SW 1271 (cell line): ENCODE measurements at regions not wholly inside any gene's neighbourhood (a gene's known extent, or its start where the extent isn't known, plus 50 kb on each side); places are given as distances from the start of the nearest gene placed in this dataset.

Experiments used
- DNase-seq, 2 experiments: peaks; one replicate each; lab custom pipeline; 2025; lab: John Stamatoyannopoulos, UW

DNA sequence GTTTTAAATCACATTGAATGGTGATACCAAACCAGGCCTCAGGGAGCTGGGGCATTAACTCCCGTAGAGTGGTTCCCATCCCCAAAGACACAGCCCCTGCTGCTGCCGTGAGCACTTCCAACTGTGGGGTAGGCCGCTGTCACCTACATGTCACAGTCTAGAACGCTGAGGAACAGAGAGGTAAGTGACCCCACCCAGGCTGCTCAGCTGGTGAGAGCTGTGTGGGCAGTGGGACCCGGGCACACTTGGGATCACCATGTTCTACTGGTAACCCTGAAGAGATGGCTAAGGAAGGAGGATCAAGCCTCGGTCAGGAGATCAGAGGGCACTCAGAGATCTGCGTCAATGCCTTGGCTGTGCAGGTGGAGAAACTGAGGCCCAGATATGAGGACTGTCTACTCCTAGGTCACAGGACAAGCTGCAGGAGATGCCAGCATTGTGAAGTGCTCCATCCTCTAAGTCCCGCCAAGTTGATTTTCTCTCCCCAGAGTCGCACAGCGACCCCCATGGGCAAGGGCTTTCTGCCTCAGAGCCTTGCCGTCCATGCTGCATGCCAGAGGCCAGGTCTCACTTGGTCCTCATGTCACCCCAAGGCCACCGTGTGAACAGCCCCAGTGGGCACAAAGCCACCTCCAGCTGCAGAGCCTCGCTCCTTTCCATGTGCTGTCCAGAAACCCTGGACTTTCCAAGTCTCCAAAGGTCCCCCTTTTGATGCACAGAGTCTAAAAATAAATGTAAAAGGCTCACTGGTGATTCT lies 144.2 kb upstream of the OTOS start:
- no peak for DNase-seq

DNA sequence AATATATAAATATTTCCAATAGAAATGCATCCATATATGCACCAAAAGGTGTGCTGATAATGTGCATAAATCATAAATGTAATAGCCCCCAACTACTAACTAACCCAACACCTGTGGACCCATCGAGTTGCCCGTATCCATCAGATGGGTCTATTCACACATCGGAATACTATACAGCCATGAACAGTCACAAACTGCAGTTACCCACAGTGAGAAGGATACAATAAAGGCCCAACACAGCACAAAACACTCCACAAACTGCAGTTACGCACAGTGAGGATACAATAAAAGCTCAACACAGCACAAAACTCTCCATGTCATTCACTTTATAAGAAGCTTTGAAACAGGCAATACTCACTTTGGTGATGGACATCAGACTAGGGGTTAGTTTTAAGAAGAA lies 145.3 kb upstream of the OTOS start:
- DNase-seq: no peak

DNA sequence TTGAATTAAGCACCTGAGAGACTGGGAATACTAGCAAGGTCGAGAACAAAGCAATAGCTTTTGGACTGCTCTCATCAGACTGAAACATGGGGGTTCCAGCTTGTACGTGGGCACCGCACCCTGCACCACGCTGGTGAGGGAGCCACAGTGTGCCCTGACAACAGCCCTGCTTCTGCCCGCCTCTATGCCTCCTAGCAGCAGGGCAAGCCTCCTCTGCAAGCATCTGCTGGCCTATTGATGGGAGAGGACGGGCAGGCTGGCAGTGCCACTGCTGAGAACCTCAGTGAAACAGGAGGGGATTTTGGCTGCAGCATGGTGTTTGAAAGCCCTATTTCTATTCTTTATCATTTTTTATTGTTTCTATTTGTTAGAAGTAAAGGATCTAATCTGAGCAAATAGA lies 146.1 kb upstream of the OTOS start:
- no peak for DNase-seq

DNA sequence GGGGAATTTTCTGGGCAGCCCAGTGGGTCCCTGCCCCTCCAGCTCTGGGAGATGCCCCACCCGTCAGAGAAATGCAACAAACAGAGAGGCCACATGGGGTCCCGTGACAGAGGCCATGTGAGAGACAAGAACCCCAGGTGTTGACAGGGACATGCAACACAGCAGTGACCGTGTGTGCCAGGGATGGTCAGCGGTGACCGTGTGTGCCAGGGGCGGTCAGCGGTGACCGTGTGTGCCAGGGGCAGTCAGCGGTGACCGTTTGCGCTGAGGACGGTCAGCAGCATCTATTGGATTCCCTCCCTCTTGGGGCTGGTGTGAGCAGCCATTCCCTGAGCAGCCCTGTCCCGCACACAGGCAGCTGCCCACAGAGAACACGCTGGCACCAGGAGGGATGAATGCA lies 146.6 kb upstream of the OTOS start:
- DNase-seq: no peak

DNA sequence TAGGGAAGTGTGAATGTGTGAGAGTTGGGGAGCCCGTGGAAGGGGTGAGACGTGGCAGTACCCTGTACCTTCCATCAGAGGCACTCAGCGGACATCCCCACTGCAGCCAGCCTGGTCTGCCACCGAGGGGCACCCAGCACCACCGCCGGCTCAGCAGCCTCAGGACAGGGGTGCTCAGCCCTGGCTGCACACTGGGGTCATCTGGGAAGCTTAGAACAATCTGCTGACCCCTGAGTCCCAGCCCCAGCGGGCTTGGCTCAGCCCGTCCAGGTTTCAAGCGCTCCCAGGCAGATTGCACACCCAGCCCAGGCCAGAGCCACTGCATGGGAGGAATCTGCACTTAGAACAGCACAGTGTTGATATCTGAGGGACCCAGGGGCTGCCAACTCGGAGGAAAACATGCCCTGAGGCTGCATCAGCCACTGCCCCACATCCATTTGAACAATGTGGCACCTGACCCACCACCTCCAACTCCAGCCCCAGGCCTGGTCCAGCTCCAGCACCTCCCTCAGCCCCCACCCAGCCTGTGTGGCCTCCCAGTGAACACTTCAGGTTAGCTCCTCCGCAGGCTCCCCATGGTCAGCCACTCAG lies 147.1 kb upstream of the OTOS start:
- no peak for DNase-seq

DNA sequence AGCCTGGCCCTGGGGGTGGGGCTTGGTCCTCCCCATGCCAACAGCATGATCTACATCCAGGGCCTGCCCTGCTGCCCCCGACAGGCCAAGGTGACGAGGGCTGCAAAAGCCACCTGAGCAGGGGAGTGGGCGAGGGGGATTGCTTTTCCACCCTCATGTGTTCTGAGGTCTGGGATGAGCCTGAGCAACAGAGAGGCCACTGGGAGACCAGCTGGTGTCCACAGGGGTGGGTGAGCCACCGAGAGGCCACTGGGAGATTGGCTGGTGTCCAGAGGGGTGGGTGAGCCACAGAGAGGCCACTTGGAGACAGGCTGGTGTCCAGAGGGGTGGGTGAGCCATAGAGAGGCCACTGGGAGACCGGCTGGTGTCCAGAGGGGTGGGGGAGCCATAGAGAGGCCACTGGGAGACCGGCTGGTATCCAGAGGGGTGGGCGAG lies 147.4 kb upstream of the GPC1 start:
- DNase-seq: no peak

DNA sequence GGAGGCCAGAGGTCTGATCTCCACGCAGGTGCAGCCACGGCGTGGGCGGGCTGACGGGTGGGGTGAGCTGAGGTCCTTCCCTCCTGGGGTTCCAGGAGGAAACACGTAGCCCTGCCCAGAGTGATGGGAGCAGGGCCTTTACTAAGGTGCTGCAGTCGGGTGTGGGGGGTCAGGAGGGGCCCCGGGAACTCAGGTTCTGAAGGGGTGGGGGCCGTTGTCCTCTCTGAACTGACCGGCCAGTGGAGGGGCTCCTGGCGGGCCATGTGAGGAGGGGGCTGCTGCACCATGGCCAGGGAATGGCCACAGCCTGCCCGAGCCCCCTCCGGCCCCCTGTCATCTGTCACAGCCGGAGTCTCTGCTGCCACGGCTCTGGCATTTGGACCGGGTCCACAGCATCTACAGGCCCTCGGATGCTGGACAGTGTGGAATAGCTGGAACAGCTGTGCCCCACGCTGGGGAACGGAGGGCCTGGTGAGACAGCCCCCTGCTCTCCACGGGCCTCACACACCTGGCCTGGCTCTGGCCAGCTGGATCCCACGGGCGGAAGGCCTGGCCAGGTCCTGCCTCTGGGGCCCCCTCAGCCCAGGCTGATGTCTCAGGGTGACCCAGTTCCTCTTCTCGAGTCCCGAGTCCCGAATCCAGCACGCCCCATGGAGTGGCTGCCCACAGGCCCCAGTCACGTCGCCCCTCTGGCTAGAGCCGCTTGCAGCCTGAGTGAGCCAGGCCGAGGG lies 145.6 kb upstream of the GPC1 start:
- DNase-seq: no peak

DNA sequence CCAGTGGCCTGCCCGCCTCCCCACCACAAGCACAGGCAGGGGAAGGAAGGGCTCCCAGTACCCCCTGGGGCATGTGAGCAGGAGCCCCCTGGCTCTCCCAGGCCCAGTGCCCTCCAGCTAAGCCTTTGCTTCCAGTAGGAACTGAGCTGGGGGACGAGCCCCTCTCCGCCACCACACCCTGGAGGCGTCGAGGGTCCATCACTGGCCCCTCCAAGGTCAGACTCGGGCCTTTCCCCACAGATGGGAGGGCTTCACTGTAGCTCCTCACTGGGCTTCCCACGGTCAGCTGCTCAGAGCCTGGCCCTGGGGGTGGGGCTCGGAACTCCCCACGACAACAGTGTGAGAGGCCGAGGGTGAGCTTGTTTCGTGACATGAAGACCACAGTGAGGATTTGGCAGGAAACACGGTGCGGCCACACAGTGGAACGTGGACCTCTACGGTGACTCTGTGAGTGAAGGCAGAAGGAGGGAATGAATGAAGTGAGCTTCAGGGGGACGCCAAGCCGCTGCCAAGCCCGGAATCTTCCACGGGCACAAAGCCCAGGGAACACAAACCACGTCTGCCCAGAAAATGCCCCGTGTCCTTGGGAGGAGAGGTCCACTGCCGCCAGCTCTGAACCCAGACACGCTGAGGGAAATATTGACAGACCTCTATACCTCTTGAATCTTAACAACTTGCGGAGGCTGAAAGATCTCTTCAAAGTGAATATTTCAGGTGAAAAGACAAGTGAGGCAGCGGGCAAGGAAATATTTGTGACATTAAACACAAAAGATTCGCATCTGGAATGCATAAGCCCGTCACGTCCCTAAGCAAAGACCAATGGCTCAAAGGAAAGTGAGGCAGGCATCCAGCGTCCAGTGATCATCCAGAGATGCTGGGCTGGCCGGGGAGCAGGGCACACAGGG lies 144.8 kb upstream of the GPC1 start:
- no peak for DNase-seq

DNA sequence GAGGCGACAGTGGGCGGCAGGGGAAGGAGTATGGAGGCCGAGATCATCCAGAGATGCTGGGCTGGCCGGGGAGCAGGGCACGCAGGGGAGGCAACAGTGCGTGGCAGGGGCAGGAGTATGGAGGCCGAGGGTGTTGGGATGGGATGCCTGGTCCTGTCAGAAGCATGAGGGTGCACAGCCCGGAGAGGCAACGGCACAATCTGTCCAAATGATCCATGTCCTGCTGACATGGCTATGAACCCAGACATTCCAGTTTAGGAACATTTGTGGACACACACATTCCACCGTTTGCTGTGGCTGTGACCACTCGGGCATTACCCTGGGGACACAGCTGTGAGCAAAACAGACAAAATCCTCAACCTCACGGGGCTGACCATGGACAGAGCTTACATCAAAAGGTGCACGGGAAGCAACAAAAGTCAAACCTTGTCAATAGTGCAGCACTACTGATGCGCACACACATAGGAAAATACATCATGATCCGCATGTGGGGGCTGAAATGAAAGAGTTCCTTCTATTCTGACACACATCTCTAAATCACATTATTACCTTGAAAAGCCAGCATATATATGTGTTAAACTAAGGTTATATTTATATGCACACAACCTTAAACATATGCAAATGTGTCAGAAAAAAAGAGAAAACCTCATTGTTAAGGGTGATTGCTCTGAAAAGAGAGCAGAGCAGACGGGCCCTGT lies 144.0 kb upstream of the GPC1 start:
- no peak for DNase-seq

DNA sequence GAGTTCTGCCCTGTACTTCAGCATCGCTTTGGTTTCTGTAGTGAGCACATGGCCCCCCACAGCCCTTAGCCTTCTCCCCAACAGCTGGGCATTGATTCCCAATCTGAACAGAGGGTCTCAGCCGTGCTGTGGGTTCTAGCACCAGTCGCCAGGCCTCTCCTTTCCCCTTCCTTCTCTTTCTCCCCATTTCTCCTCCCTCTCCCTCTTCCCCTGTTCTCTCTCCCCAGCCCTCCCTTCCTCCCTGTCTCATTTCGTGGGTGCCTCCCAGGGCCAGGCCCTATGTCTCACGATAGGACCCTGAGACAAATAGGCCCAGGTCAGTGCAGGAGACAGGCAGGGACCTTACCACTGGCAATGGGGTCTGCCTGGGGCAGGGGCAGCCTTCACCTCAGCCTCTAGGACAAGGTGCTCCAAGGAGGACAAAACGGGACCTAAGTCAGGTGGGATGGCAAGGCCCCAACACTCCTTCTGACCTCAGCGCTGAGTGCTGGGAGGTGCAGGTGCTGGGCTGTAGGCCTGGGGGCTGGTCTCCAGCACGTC lies 143.4 kb upstream of the GPC1 start:
- DNase-seq: no peak

DNA sequence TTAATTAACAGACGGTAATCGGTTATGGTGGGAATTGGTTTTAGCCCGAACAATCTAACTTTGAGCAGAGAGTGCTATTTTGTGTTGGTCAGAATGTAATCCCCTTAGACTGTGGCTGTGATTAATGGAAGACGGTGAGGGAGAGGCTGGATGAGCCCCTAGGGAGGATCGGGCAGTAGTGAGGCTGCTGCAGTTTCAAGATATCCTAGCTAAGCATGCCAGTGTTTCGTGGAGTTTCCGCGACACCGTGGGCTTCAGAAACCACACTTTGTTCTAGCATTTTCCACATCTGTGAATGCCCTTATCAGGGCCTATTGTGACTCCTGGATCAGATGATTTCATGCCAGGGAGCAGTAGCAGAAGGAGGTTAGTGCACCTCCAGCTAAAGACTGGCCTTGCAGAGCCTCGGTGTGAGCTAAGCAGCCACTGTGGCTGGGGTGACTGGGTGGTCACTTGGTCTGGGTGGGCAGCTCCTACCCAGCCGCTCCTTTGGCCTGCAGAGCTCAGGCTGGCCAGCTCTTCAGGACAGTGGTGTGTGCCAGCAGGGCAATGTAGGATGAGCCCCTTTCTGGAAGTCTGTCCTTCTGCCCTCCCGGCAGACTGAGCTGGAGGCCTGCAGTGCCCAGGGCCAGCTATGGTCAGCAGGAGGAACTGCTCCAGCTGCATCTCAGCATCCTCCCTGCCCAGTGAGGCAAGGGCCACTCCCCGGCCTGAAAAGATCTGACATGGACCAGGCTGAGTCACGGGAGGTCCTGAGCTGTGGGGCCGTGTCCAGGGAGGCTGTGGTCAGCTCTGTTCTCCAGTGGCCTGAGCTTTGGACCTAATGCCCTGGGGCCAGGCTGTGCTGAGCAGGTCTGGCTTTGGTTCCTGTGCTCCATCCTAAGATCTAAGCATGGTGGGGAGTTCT lies 142.6 kb upstream of the GPC1 start:
- DNase-seq: no peak

DNA sequence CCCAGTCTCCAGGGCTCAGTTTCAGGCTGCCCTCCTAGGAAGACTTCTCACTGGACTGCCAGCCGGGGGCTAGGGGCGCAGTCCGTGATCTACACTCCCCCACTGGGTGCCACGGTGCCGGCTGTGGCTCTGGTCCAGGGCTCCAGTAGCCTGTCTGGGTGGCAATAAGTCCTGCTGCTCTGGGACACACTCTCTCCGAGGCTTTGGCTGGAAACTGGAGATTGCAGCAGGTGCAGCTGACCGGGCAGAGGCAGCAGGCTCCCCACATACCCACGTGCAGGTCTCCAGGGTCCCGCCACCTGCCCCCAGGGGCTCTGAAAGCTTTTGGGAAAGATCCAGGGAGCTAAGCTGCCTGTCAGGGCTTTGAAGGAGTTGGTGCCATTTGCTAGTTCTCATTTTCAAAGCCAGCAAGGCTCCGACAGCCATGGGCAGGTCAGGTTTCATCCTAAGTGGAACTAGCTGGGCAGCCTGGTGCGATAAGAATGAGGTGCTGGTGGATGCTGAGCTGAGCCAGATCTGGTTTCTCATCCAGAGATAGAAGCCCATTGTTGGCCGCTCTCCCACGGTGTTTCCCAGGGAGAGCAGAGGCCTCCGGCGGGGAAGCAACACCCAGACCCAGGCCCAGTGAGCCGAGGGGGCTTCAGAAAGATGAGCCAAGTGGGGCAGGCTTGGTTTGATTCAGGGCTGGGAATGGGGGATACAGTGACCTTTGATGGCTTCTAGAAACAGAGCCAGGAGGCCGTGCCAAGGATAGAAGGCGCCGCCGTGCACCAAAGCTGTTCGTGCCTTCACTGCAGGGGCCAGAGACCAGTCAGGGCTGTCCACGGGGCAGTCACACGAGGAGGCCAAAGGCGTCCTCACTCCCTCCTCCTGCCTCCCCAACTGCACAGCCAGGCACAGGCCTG lies 141.7 kb upstream of the GPC1 start:
- DNase-seq: no peak

DNA sequence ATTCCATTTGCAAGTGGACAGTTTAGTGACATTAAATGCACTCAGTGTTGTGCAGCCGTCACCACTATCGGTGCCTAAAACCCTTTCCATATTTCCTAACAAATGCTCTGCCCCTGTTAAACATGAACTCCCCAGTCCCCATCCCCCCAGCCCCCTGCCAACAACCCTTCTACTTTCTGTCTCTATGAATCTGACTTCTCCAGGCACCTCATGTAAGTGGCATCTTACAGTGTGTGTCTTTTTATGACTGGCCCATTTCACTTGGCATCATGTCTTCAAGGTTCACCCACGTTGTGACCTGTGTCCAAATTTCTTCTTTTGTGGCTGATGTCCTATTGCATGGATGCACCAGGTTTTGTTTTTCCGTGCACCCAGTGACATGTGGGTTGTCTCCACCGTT lies 140.9 kb upstream of the GPC1 start:
- DNase-seq: no peak

DNA sequence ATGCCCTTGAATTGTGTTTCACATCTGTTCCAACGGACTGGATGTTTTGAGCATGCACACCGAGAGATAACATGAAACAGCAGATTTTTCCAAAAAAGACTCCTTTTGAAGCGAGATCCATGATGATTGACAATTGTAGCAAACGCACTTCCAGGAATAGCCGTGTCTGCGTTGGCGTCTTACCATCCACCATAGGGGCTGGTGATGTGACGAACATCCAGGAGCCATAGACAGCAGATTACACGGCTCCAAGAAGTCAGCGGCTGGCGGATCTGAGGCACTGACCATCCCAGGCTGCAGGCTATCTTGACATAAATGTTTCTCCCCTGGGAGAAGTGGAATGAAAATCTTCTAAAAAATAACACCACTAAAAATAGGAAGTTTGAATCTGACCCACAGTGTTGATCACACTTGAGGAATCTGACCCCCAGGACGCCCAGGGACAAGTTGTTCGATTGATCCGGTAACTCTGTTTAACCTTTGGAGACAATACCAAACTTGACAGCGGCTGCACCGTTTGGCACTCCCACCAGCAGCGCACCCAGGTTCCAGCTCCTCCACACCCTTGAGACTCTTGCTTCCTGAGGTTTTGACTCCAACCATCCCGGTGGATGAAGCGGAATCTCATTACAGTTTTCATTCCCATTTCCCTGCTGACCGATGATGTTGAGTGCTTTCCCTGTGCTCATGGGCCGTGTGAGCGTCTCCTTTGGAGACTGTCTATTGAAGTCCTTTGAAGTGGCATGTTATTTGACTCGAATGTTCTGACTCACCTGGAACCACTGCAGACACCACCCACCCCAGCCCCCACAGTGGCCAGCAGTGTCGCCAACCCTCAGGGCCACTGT lies 140.0 kb upstream of the GPC1 start:
- no peak for DNase-seq

DNA sequence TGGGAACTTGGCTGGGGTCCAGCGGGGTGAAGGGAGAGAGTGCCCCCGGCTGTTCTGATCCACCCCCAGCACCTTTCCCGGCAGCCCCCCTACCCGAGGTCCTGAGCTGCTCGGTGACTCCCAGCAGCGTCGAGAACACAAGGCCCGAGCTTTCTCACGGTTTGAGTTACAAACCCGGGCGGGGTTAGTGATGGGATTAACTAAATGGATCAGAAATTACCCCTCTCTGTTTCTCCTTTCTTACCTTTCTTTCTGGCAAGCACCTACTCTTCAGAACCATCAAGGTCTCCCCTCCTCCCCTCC lies 139.4 kb upstream of the GPC1 start:
- DNase-seq: no peak

DNA sequence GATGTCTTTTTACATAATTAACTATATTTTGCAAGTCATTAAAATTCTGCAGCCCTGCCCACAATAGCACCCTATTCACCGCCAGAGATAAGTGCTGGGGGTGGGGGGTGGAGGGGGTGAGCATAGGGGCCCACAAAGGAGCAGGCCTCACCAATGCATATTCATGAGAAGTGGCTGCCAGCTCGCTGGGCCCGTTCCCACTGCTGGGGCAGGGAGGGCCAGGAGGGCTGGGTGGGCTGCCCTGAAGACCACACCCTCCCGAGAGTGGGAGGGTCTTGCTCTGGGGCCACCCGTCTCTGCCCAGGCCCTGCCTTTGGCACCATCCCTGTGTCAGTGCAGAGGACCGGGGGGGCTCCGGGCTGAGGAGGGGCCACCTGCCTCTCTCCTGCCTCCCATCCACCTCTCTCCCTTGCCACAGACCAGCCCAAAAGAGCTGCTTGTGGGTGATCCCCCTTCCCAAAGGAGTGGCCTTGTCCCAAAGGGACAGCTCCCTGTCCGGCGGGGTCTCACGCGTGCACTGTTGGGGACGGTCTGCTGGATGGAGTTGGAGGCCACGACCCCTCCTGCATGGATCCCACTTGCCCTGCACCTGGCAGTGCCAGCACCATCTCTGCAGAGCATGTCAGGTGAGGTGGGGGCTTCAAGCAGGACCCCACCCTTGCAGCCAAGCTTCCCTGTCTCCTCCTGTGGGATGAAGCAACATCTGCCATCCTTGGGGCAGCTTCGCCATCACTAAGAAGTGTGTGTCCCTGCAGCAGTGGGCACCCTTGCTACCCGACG lies 138.8 kb upstream of the GPC1 start:
- DNase-seq: no peak

DNA sequence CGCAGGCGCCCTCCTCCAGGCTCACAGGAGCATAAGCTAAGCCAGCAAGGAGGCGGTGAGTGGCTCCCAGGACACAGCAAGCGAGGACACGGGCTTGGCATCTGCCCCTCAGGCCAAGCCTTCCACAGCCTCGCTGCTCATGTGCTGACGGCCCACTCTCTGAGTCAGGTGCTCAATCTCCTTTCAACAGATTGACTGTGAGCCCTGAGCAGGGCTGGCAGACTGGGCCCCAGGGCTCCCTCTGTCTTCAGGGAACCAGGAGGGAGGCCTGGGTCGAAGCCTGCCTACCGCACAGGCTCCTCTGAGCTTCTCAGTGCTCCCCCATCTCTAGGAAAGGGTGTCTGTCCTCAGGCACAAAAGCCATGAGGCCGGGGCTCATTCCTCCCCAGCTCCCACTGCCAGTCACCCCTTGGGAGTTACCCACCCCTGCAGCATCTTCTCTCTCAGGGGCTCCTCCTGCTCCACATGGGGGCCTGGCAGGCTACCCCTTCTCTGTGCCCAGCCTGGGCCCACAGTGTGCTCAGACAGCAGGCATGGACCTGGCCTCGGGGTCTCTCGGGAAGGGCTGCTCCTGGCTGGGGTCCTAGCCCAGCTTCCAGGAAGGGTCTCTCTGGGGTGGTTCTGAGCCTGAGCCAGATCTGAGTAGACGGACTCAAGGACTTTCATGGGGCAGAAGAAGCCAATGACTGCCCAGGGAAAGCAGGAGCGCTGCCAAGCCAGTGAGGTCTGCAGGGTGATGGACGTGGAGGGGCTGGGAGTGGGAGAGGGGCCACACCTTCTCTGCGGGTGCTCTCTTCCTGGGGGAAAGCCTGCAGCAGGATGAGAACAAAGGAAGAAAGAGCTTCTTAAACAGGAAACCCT lies 138.0 kb upstream of the GPC1 start:
- no peak for DNase-seq
